ENCODE measurements at regions not wholly inside any gene's neighbourhood (a gene's known extent, or its start where the extent isn't known, plus 50 kb on each side); places are given as distances from the start of the nearest gene placed in this dataset.

- no peak overlapping the region for H3K4me3 ChIP-seq
- H3K36me3 ChIP-seq (ENCODE audit: low read depth) = no peaks in the 10 kb centered on the region
- intact Hi-C loops (cut with DNase I, micrococcal nuclease) = no loop called here
- DNase-seq = no peak
- ATAC-seq = no peak
- H3K9me3 ChIP-seq = no peaks in the 10 kb centered on the region
- no peak for TF ChIP-seq CTCF (IDR thresholded peaks at IDR 0.05)
- H3K4me1 ChIP-seq (ENCODE audit: low read depth) = no peaks in the 10 kb centered on the region
These were observed 84.7 kb upstream of the TMEM168 start for GRCh38 chr7:112874909-112875308.

DNA sequence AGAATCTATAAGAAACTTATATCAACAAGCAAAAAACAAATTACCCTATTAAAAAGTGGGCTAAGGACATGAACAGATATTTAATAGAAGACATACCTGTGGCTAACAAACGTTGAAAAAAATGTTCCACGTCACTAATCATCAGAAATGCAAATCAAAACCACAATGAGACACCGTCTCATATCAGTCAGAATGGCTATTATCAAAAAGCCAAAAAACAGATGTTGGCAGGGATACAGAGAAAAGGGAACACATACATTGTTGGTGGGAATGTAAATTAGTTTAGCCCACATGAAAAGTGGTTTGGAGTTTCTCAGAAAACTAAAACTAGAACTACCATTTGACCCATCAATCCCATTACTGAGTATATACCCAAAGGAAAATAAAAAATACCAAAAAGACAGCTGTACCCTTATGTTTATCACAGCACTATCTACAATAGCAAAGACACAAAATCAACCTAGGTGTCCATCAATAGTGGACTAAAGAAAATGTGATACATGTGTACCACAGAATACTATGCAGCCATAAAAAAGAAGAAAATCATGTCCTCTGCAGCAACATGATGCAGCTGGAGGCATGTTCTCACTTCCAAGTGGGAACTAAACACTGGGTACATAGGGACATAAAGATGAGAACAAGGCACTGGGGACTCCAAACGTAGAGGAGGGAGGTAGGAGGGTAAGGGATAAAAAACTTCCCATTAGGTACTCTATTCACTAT is 83.8 kb upstream of the TMEM168 start:
- intact Hi-C loops (cut with DNase I, micrococcal nuclease) = no loop called here
- ATAC-seq (no peak), DNase-seq (no peak)
- no peak for TF ChIP-seq CTCF (IDR thresholded peaks at IDR 0.05)
- Histone ChIP-seq H3K4me1 (ENCODE audit: low read depth) (no peaks in the 10 kb centered on the region), H3K4me3 (no peak overlapping the region), H3K36me3 (ENCODE audit: low read depth) (no peaks in the 10 kb centered on the region), H3K9me3 (no peaks in the 10 kb centered on the region)

DNA sequence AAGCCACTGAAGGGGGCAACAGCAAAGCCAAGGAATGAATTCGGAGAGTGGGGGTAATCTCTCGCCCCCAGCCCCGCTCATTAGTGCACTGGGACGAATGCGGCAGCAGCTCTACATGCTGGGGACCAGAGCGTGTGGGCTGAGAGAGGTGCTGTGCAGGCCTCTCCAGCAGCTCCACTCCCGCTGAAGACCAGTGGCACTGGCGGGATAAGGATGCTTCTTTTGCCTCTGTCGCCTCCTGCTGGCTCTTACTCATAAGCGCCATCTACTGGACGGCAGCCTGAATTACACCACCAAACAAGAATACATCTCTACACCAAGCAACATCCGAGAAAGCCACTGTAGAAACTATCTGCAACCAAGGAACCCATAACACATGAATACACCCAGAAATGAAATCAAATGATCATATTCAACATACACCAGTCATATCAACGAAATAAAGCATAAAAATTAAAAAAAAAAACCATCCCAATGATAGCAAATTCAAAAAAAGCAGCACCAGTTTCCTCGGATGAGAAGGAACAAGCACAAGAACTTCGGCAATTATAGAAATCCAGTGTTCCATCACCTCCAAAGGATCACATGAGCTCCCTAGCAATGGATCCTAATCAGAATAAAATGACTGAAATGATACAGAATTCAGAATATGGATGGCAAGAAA is 79.0 kb upstream of the TMEM168 start:
- Histone ChIP-seq H3K36me3 (ENCODE audit: low read depth) (no peaks in the 10 kb centered on the region), H3K9me3 (no peaks in the 10 kb centered on the region), H3K4me1 (ENCODE audit: low read depth) (no peaks in the 10 kb centered on the region), H3K4me3 (no peak overlapping the region)
- TF ChIP-seq CTCF (IDR thresholded peaks at IDR 0.05) = peak; percentile 49
- ATAC-seq (peak; percentile 81), DNase-seq (peak in 1 of 3 donors; percentile 41)
- intact Hi-C loops (cut with DNase I, micrococcal nuclease) = no loop called here

DNA sequence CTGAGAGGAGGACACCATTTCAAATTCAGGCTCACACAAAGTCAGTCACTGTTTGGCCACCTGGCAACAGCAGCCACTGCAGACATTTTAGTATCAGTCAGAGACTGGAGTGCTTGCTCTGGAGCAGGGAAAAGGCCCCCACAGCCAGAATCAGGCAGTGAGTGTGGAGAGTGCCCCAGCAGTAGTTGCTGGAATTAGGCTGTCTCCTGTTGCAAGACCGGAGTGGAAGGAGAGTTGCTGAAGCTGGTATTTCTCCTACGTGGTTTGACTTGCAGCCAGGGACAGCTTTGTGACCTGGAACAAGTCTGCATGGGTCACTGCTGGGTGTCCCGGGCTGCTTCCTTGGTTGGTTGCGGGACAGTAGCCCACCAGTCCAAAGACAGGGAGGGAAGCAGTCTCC is 78.4 kb upstream of the TMEM168 start:
- no peak for TF ChIP-seq CTCF (IDR thresholded peaks at IDR 0.05)
- intact Hi-C loops (cut with DNase I, micrococcal nuclease) = no loop called here
- no peak overlapping the region for H3K4me3 ChIP-seq
- no peak for DNase-seq
- no peaks in the 10 kb centered on the region for H3K36me3 ChIP-seq (ENCODE audit: low read depth)
- no peaks in the 10 kb centered on the region for H3K4me1 ChIP-seq (ENCODE audit: low read depth)
- ATAC-seq = no peak
- H3K9me3 ChIP-seq = no peaks in the 10 kb centered on the region

GRCh38 chr7:112866424-112866823 is 76.2 kb upstream of the TMEM168 start:
- DNase-seq (peak in 1 of 3 donors; percentile 12), ATAC-seq (peak; percentile 84)
- intact Hi-C loops (cut with DNase I, micrococcal nuclease) = no loop called here
- TF ChIP-seq CTCF (IDR thresholded peaks at IDR 0.05) = no peak
- Histone ChIP-seq H3K4me3 (no peak overlapping the region), H3K36me3 (ENCODE audit: low read depth) (no peaks in the 10 kb centered on the region), H3K9me3 (no peaks in the 10 kb centered on the region), H3K4me1 (ENCODE audit: low read depth) (no peaks in the 10 kb centered on the region)

Data from mucosa of descending colon (tissue), 3 donors.